ENCODE measurements at regions not wholly inside any gene's neighbourhood (a gene's known extent, or its start where the extent isn't known, plus 50 kb on each side); places are given as distances from the start of the nearest gene placed in this dataset.
"Not testable (repeated sequence)": the region's sequence is repeated elsewhere in the genome, so short reads cannot be mapped to it uniquely, and the experiment has no call there.

- no peak for DNase-seq
Observed at GRCh38 chr6:112464901-112465665, 118.0 kb downstream of the RFPL4B start.

DNA sequence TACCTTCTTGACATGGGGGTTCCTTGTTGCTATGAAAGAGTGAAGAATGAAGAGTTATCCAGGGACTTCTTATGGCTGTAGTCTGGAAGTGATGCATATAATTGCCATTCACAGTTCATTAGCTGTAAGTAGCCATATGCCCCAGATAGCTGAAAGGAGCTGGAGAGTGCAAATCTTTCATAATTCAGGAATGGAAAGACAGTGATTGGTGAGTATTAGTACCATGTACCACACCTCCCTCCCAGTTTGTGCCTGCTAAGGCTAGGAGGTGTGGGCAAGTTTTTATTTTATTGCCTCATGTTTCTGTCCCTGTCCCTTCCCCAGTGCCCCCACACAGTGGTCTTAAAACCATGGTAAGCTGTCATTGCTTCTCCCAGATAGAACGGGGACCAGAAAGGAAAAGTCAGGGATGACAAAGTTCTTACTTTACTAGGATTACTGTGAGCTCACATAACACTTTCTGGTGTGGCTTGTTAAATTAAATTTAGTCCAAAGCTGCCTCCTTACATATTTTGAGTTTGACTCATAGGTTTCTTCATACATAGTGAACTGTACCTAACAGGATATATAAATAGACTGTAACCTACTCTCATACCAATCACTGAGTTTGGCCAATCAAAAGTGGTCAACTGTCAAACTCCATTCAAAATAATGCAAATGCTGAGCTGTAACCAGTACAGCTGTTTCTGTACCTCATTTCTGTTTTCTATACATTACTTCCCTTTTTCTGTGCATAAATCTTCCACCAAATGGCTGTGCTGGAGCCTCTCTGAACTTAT, 119.4 kb downstream of the RFPL4B start:
- peak; percentile 96 for DNase-seq

GRCh38 chr6:112468359-112468758, 121.2 kb downstream of the RFPL4B start:
- DNase-seq, result no peak

GRCh38 chr6:112469306-112469705, 122.2 kb downstream of the RFPL4B start:
- DNase-seq, result no peak

DNA sequence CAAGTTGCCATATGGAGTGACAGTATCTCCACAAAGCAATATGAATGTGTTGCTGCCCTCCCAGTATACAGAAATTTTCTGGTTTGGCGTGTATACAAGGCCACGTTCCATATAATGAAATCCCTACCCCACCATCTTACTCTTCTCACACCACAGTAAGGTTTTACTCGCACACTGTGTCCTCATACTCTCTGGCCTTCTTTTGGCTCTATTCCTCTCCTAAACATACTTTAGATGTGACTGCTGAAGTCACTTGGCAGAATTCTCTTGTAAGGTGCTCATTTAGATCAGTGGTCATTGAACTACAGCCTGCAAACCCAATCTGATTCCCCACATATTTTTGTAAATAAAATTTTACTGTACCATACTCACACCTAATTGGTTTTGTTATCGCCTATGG, 123.2 kb downstream of the RFPL4B start:
- no peak for DNase-seq

DNA sequence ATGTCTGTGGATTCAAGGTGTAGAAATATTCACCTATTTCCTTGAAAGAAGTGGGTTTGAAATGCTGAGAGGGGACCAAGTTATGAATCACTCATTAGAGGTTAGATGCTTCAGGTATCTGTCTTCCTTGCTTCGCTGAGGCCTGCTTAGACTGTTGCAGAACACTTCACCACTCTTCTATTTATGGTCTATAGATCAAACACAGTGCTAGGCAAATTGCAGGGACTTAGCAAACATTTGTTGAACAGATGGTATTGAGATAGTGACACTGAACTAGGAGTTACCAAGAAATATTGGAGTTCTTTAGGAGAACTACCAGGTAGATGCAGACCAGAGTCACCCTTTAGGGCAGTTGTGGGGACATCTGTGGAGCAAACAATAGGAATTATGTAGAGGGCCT, 123.8 kb downstream of the RFPL4B start:
- no peak for DNase-seq

DNA sequence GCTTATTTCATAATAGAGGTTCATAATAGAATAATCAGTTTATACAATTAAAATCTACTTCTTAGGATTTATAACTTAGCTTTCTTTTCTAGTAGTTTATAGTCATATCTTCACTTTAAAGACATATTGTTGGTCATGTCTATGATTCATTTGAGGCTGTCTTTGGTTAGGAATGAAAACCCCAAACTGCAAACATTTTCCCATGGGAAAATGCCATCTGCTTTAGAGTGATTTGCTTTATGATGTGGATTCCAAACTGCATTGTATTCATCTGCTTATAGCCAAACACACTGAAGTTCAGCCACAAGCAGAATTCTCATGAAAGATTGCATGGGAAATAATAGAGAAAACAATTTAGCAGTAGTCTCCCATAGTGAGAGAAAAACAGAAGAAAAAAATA, 128.0 kb downstream of the RFPL4B start:
- DNase-seq, result no peak

DNA sequence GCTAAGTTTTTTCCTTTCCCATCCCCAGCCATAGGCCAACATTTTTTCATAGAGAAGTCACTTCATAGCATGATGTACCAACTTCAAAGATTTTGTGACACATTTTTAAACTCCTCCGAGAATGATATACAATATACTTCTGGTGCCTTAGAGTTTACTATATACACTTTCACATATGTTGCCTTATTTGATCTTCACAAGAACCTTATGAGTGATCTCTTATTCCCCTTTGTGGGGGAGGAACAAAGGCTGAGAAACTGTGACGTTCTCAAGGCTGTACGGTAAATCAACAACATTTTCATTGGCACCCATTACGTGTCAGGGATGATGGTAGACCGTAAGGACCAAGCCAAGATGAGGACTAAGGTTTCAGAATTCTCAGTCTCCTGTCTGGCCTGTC, 130.0 kb downstream of the RFPL4B start:
- DNase-seq, result no peak

GRCh38 chr6:112478036-112478435, 130.9 kb downstream of the RFPL4B start:
- DNase-seq, result no peak

GRCh38 chr6:112479975-112480374, 132.8 kb downstream of the RFPL4B start:
- DNase-seq, result not testable (repeated sequence)

- DNase-seq, result no peak
Observed at GRCh38 chr6:112480553-112480952, 133.4 kb downstream of the RFPL4B start.

- DNase-seq, result no peak
Observed at GRCh38 chr6:112481211-112481610, 134.1 kb downstream of the RFPL4B start.

DNA sequence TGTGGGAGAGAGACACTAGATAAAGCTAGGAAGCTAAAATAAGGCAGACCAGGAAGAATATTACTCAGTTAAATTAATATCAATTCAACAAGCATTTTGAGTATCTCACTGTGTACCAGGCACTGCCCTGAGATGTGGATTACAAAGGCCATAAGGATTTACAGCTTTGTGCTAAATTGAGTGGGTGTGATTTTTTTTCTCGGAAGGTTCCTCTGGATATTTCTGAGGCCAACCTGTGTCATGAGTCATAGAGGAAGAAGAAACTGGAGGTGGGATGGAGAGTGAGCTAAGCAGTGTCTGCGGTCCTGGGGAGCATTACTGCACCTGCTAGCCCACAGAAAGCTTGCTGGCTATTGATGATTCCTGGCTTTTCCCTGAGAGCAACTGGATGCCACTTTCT, 135.2 kb downstream of the RFPL4B start:
- DNase-seq, result no peak

- DNase-seq, result no peak
Observed at GRCh38 chr6:112485120-112485826, 138.1 kb downstream of the RFPL4B start.

GRCh38 chr6:112485827-112486212, 138.7 kb downstream of the RFPL4B start:
- no peak for DNase-seq

DNA sequence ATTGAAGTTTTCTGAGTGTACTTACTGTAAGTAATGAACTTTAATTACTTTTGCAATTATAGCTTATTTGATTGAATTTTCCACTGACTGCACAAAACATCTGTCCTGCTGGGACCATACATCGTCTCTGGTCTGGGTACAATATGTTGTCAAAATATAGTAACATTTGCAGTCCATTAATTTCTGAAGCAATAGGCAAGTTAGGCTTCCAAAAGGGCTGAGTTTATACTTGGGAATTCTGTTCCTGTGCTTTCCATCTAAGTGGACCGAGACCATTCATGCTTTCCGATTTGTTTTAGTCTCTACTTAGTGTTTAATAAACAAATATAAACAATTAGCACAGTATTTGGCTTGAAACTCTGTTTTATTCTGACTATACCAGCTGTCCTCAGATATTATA, 139.3 kb downstream of the RFPL4B start:
- DNase-seq, result no peak

GRCh38 chr6:112488238-112488637, 141.1 kb downstream of the RFPL4B start:
- DNase-seq, result no peak

- DNase-seq, result no peak
Observed at GRCh38 chr6:112501705-112502104, 154.6 kb downstream of the RFPL4B start.

DNA sequence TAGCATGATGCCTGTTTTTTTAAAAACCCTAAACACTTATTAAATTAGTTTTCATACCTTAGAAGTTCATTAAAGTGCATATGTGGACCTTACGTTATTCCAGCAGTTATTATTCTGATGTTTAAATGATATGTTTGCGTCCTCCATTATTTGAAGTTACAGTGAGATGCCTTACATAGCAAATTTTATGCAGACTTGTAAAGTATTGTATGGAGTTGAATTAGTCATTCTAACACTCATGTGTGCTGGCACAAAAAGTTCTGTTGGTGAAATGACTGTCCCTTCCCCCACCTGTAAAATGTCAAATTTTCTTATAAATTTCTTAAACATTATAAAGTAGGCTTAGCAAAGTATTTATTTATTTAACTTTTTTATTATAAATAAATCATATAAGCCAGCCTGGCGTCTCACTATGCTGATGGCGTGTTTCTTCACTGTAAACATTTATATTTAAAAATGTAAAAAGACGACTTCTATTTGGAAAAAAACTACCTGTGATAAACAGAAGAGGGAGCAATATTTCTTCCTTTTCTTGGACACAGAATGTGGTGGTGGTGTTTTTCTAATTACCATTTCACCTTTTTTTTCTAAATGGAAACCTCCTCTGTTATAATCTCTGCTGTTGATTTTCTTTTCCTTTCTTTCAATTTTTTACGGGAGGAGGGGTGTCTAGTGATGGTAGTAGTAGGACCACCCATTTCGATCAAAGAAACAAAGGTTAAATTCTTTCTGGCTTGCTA, 155.4 kb downstream of the RFPL4B start:
- DNase-seq, result no peak

DNA sequence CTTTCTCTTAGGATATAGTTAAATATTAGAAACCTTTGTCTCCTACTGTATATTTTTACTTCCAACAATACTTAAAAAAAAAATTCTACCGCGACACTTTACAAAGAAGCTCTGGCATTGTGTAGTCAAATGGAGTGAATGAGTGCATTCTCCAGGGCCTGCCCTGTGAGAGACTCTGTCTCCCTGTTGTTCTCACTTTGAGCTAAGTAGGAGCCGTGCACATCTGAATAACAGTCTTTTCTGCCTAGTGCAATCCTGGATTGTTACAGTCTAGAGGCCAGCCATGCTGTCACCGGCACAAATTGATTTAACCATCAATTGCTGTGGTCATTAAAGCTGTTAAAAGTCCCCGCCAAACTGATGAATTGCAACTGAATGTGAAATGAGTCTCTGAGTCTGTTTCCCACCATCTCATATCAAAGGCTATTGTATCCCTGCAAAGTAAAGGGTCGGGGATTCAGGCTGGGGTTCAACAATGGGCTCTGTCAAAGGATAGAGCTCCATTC, 156.0 kb downstream of the RFPL4B start:
- no peak for DNase-seq

- no peak for DNase-seq
Observed at GRCh38 chr6:112504621-112505020, 157.5 kb downstream of the RFPL4B start.

DNA sequence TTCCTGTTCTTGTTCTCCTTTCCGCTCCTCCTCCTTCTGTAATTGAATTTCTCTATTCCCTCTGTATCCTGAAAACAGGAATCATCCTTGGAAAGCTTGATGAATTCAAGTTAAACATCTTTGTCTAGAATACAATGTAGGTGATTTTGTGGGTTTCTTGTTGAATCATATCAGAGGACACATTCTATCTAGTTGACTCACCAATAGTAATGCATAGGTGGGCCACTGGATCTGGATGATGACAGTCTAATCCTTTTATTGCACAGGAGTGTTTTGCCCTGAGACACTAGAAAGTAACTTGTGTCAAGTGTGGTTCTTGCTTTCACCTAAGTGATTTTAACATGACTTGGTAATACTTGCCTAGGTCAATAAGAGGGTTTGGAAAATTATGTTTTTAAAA, 164.3 kb downstream of the RFPL4B start:
- no peak for DNase-seq

- no peak for DNase-seq
Observed at GRCh38 chr6:112513175-112513574, 166.0 kb downstream of the RFPL4B start.

Measured in MV-4-11 (cell line).